Occipital lobe (tissue), 1 donor: ENCODE measurements at regions not wholly inside any gene's neighbourhood (a gene's known extent, or its start where the extent isn't known, plus 50 kb on each side); places are given as distances from the start of the nearest gene placed in this dataset.

Experiments
- DNase-seq: peaks from one replicate; lab custom pipeline; 2025; lab: John Stamatoyannopoulos, UW

DNA sequence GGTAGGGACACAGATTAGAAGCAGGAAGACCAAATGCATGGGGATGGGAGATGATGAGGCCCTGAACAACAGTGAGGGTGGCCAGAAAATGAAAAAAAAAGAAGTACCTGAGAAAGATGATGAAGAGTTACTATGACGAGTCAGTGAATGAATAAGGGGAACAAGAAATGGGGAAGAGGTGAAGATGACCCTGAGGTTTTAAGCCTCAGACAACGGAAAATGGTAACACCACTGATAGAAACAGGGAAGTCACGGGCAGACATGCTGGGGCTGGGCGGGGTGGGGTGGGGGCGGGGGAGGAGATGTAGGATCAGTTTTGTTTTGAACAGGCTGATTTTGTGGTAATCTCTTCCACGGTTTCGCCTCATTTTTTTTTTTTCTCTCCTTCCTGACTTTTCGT lies 205.1 kb upstream of the CADM1 start:
- no peak for DNase-seq

DNA sequence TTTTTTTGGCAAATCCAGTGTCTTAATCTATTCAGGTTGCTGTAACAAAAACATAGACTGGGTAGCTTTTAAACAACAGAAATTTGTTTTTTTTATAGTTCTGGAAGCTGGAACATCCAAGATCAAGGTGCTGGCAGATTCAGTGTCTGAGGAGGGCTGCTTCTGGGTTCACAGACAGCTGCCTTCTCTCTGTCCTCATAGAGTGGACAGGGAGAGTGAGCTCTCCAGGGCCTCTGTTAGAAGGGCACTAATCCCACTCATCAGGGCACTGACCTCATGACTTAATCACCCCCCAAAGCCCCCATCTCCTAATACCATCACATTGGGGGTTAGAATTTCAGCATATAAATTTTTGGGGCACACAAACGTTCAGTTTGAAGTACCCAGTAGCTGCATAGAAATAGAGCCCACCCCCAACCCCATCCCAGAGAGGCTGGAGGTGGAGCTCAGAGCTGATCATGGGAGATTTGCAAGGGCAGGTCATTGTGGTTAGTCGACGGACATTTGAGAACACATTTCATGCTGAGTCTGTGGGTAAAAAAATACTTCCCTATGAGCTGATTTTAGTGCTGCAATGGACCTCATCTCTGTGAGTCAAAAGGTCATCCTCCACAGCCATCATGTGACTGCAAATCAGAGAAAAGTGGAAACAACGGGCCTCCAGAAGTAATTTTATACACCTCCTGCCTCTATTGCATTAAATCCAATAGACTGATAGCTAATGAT lies 203.1 kb upstream of the CADM1 start:
- no peak for DNase-seq

DNA sequence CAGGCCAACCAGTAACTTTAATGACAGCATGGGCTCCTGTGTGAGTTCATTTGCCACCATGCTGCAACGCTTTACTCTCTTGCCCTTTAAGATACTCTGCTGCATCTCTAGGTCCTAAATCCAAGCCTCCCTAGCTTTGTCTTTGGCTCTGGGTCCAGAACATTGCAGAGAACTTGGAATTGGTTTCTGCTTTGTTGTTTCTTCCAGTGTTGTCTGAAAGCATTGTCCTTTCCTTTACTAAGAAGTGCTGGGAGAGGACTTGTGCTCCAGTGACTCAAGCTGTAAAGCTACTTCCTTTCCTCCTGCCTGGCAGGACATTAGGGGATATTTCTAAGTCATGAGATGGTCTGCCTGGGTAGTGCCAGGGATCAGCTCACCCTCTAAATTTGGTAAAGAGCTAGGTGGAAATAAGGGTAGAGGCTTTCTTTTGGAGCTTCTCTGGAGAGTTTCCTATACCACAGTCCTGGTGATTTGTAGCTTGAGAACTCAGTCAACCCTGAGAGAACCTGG lies 202.5 kb upstream of the CADM1 start:
- no peak for DNase-seq

DNA sequence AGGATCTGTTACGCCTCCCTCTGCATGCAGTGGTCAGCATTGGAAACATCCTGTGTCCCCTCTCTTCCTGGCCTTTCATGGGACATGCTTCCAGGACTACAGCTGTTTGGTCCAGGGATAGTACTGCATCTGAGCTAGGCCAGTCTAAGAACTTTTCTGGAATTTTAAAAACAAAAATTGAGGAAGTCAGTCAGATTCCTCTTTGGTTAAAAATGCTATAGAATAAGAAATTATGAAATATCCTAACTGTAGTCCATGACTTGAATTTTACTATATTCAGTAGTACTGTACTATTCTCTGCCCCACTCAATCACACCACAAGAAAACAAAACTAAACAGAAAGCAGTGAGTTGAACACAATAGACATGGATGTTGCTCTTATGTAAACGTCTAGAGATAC lies 201.0 kb upstream of the CADM1 start:
- no peak for DNase-seq

DNA sequence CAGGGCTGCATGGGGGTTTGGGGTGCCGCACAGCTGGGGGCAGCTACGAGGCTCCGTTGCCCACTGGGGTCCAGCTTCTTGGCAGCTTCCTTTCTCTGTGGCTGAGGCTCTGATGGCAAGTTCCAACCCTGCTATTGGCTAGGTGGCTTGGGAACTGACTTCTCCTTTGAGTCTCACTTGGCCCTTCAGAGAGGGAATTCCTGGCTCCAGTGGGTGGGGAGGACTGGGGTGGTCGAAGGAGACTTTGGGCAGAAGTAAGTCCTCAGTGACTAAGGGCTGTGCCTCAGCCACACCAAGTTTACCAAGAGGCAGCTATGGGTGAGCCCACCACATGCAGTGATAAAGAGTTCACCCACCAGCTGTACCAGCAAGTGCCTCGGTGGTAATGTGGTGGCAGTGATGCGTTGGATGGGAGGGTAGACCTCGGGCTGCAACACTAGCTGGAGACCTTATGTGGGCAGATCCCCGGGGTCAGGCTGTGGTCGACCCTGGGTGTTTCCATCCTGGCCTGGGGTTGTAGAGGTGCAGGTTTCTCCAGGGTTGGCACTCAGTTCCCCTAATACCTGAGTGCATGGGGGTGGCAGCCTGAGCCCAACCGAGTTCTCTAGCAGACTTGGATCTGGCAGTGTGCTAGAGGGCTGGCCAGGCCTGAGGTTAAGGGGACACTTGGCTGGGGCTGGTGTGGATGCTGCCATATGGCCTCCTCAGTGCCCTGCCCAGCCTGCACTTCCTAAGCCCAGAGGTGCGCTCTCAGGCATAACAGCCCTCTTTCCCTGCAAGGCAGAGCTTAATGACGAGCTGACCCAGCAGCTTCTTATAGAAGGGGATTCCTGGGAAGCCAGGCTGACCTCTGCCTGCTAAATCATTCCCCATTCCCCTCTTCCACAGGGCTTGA lies 197.0 kb upstream of the CADM1 start:
- DNase-seq = no peak

DNA sequence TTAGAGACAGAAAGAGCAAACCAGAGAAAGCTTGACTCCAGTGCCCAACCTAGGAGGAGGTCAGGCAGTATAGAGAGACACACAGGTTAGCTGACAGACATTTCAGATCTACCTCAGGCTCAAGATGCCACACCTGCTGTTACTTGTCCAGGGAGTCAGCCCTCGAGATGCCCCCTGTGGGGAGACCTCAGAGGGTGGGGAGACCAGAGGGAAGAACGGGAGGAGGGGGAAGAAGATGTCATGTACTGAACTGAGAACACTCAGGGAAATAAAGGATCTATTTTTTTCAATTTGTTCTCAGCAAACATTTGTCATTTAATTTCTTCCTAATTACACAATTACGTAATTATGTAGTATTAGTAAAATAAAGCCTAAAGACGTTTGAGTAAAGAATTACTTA lies 196.3 kb upstream of the CADM1 start:
- DNase-seq = no peak

DNA sequence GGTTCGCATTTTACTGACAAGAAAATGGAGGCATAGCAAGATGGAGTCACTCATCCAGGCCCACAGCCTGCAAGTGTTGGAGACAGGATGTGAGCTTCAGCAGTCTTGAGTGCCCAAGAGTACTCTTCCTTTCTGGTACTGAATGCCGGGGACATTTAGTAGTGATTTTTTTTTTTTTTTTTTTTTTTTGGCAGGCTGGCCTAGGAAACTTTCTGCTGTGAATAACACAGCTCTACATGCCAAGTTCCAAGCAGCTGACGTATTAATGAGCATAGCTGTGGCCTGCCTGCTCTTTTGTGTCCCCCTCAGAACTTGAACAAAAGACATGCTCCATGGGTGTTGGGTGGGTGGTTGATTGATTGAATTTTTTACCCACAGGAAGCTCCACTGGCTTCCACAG lies 195.5 kb upstream of the CADM1 start:
- DNase-seq = no peak

DNA sequence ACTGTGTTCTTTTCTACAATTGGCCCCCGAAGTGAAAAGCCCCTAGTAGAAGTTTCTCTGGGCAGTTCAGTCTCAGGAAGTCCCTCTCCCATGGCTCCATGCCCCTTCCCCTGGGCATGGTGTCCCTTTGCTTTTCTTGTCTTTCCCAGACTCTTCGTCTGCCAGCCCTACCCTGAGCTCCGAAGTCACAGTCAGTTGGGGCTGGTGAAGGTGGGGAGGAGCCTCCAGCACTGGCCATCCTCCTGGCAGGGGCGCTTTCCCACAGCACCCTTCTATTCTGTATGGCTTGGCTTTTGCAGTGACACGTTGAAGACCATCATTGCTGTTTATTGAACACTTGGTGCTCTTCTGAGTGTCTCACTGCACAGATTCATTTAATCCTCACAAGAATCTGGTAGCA lies 195.1 kb upstream of the CADM1 start:
- DNase-seq = no peak

DNA sequence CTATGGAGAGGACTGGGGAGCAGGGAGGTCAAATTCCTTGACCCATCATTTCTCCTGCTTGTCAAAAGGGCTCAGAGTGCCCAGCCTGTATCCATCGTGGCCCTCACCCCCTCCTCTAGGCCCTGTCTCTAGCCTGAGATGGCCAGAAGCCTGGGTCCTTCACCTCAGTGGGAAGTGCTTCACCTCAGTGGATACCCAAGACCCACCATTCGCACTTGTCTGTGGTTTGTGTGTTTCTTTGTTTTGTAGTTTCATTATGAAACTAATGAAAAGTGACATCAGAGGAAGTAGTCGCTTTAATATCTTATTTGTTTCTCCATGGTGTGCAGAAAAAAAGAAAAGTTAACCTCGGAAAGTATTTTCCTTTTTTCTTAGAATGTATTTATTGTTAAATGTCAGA lies 194.0 kb upstream of the CADM1 start:
- no peak for DNase-seq

DNA sequence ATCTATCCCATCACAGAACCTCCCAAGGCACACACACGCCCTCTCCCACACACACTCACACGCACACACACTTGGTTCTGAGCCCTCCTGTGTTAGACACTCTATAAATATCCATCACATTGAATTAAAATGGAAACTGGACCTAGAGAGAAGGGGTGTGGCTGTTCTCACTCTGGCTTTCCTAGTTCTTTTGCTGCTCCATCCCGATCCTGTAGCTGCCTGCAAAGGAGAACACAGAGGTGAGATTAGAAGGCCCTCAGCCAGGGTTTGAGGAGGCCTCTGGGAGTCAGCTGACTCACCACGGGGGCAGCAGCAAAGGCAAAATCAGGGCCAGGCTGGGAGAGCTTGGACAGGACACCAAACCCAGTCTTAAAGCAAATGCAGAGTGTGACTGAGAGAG lies 192.3 kb upstream of the CADM1 start:
- DNase-seq = no peak

DNA sequence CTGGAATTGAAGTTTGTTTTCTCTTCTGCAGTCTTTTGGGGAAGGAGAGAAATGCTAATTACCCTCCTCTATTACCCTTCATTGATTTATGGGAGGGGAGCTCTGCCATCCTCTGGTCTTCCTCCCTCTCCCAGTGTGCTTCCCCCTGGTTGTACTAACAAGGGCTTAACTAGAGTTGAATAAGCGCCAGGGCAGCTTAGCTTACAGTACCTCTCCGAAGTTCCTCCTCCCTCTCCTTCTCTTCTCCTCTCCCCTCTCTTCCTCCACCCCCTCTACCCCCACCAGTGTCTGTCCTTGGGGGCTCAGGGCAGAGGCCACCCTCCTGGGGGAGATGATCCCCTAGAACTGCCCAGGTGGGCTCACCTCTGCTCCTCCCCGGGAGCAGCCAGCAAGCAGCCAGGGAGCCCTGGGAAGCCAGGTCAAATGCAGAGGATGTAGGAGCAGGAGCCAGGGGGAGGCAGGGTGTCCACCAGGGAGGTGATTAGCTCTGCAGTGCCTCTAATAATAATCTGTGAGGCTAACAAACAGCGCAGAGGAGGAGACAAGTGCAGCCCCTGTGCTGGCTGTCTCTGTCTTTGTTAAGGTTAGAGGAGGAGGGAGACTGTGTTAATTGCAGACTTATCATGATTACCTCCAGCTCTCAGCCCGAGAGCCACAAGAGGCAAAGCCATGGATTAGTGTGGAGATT lies 191.6 kb upstream of the CADM1 start:
- DNase-seq = no peak

DNA sequence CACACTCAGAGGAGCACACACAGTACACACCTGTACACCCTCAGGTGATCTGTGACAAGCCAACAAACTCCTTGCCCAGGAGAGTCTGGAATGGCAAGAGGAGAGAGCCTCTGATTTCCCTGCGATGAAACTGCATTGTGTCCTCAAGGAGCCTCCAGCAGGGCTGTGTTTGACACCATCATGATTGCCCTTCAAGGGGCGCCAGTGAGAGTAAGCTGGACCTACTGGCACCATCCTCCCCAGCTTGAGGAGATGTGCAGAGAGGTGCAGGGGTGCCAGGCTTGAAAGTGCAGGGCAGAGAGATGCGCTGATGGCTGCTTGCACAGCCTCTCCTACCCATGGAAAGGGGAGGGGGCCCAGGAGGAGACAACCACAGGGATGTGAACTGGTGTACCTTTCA lies 188.8 kb upstream of the CADM1 start:
- DNase-seq = no peak

DNA sequence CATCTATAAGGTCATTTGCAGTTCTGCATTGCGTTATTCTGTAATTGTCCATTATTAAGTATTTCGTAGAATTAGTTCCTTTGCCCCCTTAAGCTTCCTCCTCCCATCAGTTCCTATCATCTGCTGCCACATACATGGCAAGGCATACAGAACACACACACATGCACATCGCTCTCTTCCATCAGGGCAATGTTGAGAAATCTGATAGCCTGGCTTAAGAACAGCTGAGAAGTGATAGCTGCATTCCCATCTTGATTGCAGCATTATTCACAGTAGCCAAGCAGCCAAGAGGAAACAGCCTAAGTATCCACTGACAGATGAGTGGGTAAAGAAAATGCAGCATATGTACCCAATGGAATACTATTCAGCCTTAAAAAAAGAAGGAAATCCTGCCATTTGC lies 186.8 kb upstream of the CADM1 start:
- DNase-seq = no peak

DNA sequence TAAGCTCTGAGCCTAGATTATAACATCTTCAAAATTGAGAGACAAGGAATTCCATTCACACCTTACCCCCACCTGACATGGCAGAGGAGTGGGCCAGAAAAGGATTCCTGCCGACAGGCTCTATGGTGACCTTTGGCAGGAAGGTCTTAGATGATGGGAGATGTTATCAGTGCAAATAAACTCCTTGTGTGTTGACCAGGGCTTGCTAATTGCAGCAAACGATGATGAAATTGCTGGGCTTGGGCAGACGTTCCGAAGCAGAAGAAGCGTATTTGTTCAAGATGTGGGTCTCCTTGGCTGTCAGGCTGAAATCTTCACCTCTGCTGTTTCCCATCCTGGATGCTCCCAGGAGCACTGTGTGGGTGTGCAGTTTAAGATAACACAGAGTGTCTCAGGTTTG lies 183.7 kb upstream of the CADM1 start:
- DNase-seq = no peak

DNA sequence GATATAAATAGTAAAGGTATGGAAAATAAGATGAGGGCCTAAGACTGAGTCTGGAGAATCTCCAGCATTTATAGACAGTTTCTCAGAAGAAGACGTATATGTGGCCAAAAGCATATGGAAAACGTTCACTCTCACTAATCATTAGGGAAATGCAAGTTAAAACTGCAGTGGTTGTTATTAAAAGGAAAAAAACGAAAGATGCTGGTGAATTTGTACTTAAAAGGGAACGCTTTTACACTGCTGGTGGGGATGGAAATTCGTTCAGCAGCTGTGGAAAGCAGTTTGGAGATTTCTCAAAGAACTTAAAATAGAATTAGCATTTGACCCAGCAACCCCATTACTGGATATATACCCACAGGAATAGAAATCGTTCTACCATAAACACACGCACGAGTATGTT lies 180.5 kb upstream of the CADM1 start:
- no peak for DNase-seq

DNA sequence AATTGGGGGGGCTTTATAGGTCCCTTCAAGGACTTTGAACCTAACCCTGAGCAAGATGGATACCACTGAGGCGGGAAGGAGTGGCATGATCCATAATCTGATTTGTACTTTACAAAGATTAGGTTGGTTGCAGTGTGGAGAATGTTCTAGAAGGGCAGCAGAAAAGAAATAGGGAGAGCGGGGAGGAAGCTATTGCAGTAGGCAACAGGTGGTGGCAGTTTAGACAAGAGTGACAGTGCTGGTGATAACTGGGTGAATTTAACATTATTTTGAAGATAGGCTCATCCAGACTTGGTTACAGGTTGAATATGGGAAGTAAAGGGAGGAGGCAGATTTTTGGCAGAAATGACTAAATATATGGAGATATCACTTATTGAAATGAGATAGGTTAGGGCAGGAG lies 179.9 kb upstream of the CADM1 start:
- no peak for DNase-seq

DNA sequence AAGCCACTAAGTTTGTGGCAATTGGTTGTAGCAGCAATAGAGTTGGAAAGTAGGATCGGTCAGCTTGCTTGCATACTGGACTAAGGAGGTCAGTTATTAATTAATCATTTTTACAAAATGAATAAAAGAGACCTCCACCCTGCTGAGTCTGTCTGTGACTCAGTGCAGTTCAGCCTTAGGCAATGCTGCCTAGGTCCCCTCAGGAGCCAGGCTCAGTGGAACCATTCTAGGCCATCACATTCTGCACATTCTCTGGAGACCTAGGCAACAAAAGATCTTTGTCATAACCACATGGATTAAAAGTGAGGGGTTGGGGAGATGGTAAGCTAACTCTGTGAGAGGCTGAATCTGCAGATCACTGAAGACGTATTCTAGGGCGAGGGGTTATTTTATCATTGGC lies 178.7 kb upstream of the CADM1 start:
- no peak for DNase-seq

DNA sequence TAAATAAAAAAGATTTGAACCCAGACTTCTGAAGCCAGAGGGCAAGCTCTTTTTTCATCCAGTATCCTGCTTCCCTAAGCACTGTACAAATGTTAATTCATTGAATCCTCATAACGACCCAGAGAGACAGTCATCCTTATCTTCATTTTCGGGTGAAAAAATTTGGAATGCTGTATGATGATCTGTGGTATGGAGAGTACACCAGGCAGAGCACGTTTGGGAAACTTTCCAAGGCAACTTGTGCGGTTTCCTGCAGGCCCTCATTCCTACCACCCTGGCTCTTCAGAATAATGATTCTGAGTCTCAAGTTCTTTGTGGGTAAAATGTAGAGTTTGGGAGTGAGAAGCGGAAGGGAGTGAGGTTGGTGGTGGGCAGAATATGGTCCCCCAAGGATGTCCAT lies 177.9 kb upstream of the CADM1 start:
- no peak for DNase-seq

DNA sequence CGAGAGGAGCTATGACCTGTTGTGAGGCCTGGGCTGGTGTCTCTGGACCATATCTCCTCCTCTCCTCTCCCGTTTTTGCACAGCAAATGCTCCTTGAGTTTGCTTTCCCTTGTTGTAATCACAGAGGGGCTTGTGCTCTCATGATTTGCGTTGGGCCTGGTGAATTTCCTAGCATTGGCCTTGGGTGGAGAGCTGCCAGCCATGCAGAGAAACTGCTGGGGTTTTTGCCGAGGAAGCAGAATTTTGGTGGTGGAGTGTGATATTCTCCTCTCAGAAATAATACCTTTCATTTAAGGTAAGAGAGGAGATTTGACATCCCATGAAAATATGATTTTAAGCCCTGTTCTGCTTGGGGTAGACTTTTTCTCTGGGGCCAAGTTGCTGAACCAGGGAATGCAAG lies 175.7 kb upstream of the CADM1 start:
- no peak for DNase-seq

DNA sequence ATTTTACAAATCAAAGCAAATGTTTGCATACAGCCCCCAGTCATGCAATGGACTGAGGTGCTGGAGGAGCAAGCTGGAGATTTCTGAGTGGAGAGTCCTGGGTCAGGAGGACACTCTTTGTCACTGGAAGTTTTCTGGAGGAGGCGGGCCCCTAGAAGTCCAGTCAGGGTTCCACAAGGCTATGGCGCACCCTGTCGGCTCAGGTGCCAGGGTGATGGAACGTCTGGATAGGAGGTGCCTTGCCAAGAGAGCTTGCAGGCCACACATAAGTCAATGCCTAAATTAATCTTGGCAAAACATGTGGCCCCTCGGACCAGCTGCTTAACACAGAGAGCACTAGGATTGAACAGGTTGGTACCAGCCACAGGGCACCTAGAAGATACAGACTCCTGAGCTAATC lies 174.7 kb upstream of the CADM1 start:
- no peak for DNase-seq

DNA sequence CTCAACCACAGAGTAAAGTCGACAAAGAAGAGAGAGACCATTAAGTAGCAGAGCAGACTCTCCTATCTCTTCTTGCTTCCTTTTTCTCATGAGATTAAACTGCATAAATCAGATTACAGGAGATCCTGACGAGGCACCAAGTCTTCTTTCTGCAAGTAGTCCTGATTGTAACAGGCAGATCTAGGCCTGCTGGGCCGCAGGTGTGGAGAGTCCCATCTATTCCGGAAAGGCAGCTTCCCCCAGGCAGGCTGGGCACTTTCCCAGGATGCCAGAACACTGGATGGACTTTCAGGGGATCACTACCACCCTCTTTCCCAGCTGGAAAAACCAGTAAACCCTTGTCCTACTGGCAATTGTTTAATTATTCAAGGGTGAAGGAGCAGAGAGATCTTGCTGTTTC lies 173.0 kb upstream of the CADM1 start:
- no peak for DNase-seq

DNA sequence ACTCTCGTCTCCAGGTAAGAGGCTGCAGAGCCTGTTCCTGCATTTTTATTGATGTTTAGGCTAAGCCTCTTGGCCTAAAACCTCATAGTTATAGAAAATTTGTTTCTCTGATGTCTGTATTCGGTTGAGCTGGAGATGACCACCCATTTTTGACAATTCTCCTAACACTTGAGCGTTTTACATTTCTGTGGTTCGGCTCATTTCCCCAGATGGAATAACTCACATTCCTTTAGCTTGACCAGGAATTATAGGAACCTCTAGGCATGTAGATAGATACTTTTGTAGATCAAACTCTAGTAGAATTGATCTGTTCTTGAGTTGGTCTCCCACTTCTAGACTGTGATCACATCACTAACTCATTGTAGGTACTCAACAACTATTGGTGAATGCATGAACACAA lies 172.6 kb upstream of the CADM1 start:
- DNase-seq = no peak
